ENCODE measurements at regions not wholly inside any gene's neighbourhood (a gene's known extent, or its start where the extent isn't known, plus 50 kb on each side); places are given as distances from the start of the nearest gene placed in this dataset.
A peak's percentile ranks its signal among the peaks of the same experiment; 100 is the strongest.

DNA sequence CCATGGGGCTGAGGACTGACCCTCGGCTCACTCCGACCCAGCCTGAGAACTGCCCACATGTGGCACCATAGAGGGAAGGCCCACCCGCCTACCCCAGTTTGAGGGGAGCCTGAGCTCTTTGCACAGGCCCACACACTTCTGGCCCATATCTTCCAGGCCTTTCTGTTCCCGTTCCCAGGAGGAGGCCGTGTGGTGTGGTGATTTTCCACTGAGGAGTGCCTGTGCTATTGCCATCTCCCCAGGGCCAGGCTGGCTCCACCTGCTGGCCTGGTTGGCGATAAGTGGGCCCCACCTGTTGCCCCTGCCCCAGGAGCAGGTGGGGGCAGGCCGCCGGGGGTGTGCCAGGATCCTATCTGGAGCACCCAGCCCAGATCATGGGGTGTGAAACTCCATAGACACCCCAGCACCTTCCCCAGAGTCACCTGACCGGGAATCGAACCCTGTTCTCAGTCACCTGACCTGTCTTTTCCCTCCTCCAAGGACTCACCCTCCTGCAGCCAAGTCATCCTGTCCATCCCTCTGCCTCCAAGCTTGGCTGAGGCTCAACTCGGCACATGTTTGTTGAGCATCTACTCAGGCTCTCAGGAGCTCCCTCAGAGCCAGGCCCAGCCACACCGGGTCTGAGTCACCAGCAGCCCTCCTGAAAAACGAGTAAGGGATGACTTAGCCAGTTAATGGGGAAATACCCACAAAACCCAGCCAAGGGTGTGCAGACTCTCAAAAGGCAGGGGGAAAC, 120.1 kb downstream of the CYP26B1 start:
- TF ChIP-seq, protein P1, sequence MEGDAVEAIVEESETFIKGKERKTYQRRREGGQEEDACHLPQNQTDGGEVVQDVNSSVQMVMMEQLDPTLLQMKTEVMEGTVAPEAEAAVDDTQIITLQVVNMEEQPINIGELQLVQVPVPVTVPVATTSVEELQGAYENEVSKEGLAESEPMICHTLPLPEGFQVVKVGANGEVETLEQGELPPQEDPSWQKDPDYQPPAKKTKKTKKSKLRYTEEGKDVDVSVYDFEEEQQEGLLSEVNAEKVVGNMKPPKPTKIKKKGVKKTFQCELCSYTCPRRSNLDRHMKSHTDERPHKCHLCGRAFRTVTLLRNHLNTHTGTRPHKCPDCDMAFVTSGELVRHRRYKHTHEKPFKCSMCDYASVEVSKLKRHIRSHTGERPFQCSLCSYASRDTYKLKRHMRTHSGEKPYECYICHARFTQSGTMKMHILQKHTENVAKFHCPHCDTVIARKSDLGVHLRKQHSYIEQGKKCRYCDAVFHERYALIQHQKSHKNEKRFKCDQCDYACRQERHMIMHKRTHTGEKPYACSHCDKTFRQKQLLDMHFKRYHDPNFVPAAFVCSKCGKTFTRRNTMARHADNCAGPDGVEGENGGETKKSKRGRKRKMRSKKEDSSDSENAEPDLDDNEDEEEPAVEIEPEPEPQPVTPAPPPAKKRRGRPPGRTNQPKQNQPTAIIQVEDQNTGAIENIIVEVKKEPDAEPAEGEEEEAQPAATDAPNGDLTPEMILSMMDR (conservative IDR thresholded peaks at IDR 0.05; ENCODE audit: low read depth in 2 of 2), result peak in 1 of 2 experiments; percentile 55; a peak in 3 of 4 replicates
- TF ChIP-seq STAT1 (IDR thresholded peaks at IDR 0.05; ENCODE audit: unreplicated experiment) (no peak), EZH2 (IDR thresholded peaks at IDR 0.05; ENCODE audit: low read depth, unreplicated experiment) (no peak), EZH2phosphoT487 (IDR thresholded peaks at IDR 0.05; ENCODE audit: unreplicated experiment) (no peak), POLR2AphosphoS5 (IDR thresholded peaks at IDR 0.05; ENCODE audit: low read depth) (no peak), ZNF114 (CRISPR knock-in tag; IDR thresholded peaks at IDR 0.05) (no peak)
- TF ChIP-seq, protein P2, sequence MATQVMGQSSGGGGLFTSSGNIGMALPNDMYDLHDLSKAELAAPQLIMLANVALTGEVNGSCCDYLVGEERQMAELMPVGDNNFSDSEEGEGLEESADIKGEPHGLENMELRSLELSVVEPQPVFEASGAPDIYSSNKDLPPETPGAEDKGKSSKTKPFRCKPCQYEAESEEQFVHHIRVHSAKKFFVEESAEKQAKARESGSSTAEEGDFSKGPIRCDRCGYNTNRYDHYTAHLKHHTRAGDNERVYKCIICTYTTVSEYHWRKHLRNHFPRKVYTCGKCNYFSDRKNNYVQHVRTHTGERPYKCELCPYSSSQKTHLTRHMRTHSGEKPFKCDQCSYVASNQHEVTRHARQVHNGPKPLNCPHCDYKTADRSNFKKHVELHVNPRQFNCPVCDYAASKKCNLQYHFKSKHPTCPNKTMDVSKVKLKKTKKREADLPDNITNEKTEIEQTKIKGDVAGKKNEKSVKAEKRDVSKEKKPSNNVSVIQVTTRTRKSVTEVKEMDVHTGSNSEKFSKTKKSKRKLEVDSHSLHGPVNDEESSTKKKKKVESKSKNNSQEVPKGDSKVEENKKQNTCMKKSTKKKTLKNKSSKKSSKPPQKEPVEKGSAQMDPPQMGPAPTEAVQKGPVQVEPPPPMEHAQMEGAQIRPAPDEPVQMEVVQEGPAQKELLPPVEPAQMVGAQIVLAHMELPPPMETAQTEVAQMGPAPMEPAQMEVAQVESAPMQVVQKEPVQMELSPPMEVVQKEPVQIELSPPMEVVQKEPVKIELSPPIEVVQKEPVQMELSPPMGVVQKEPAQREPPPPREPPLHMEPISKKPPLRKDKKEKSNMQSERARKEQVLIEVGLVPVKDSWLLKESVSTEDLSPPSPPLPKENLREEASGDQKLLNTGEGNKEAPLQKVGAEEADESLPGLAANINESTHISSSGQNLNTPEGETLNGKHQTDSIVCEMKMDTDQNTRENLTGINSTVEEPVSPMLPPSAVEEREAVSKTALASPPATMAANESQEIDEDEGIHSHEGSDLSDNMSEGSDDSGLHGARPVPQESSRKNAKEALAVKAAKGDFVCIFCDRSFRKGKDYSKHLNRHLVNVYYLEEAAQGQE (IDR thresholded peaks at IDR 0.05; ENCODE audit: unreplicated experiment), result no peak
